Colonic mucosa (tissue), 4 donors: ENCODE measurements at regions not wholly inside any gene's neighbourhood (a gene's known extent, or its start where the extent isn't known, plus 50 kb on each side); places are given as distances from the start of the nearest gene placed in this dataset.
"Not testable (repeated sequence)": the region's sequence is repeated elsewhere in the genome, so short reads cannot be mapped to it uniquely, and the experiment has no call there.

Experiments
- DNase-seq: peaks from one replicate; pipeline ENCODE4 v3.0.0-alpha.2; 2020
- H3K27ac ChIP-seq: fragments of 200-600 bp; one replicate; pipeline ENCODE4 v1.8.0; 2021
- H3K27me3 ChIP-seq: fragments of 200-600 bp; one replicate; pipeline ENCODE4 v1.8.0; 2021
- H3K36me3 ChIP-seq: fragments of 200-600 bp; one replicate; pipeline ENCODE4 v1.8.0; 2021
- H3K4me1 ChIP-seq: fragments of 200-600 bp; one replicate; pipeline ENCODE4 v1.8.0; 2021; ENCODE audit warnings: mild to moderate bottlenecking
- H3K4me3 ChIP-seq: fragments of 200-600 bp; one replicate; pipeline ENCODE4 v1.8.0; 2021
- H3K9ac ChIP-seq, 2 donors: one replicate each; pipeline ENCODE4 v1.7.0; 2013; ENCODE audit warnings: control low read depth in 2 of 2, low read depth in 2 of 2, low read length in 2 of 2
- H3K9me3 ChIP-seq: fragments of 200-600 bp; one replicate; pipeline ENCODE4 v1.8.0; 2021
- intact Hi-C: fragments of 100-400 bp; cut with DNase I; formaldehyde crosslinking; loops from one replicate; pipeline ENCODE4 v1.14.1; 2022
- TF ChIP-seq, protein P1 (sequence below): fragments of 200-600 bp; IDR thresholded peaks from one replicate; pipeline ENCODE4 v1.8.0; 2022; ENCODE audit warnings: antibody characterized with exemption, mild to moderate bottlenecking
- donor health status: healthy.
- donor health status: DM: no; HTN: no; CAD: no.
- donor health status: DM: no; HTN: no; CAD: no.

DNA sequence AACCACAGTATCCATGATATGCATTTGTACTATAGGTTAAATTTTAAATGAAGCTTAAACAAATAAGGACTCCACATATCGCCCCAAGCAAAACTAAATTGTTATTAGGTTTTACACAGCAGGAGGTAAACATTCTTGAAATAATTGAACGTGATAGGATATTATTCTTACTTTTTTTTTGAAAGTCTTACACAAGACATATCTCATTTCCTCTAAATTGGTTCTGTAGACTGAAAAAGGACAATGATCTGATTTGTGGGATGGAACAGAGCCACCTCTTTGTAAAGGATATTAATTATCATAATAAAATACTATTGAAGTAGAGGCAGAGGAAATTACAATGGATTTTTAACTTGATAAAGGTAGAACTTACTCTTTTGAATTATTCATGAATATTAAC is 155.1 kb upstream of the SEMA3D start:
- TF ChIP-seq, protein P1, sequence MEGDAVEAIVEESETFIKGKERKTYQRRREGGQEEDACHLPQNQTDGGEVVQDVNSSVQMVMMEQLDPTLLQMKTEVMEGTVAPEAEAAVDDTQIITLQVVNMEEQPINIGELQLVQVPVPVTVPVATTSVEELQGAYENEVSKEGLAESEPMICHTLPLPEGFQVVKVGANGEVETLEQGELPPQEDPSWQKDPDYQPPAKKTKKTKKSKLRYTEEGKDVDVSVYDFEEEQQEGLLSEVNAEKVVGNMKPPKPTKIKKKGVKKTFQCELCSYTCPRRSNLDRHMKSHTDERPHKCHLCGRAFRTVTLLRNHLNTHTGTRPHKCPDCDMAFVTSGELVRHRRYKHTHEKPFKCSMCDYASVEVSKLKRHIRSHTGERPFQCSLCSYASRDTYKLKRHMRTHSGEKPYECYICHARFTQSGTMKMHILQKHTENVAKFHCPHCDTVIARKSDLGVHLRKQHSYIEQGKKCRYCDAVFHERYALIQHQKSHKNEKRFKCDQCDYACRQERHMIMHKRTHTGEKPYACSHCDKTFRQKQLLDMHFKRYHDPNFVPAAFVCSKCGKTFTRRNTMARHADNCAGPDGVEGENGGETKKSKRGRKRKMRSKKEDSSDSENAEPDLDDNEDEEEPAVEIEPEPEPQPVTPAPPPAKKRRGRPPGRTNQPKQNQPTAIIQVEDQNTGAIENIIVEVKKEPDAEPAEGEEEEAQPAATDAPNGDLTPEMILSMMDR, result no peak
- intact Hi-C loops, result no loop called here
- Histone ChIP-seq H3K36me3 (no peaks in the 10 kb centered on the region), H3K4me1 (no peaks in the 10 kb centered on the region), H3K27me3 (no peaks in the 10 kb centered on the region), H3K27ac (no peak overlapping the region), H3K9me3 (no peaks in the 10 kb centered on the region), H3K9ac (no peak overlapping the region), H3K4me3 (no peak overlapping the region)
- no peak for DNase-seq

DNA sequence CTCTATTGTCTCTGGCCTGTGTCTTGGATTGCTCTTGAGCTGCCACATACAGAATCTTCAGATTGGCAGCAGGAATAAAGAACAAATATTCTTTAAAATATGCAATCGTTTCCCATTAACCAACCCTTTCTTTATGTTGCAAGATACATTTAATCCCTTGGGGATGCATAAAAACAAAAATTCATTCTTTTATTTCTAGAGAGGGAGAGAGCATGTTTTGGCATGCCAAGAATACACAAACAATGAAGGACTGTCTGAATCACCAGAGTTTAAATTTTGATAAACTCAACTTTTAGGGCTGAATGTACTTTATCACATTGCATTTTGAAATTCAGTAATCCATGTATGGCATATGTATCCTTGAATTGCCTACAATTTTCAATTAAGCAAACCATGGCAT is 154.3 kb upstream of the SEMA3D start:
- H3K9me3 ChIP-seq, result no peaks in the 10 kb centered on the region
- H3K36me3 ChIP-seq, result no peaks in the 10 kb centered on the region
- TF ChIP-seq, protein P1, result no peak
- H3K27me3 ChIP-seq, result no peaks in the 10 kb centered on the region
- DNase-seq, result no peak
- H3K27ac ChIP-seq, result no peak overlapping the region
- no peaks in the 10 kb centered on the region for H3K4me1 ChIP-seq
- no peak overlapping the region for H3K4me3 ChIP-seq
- H3K9ac ChIP-seq, result no peak overlapping the region
- intact Hi-C loops, result no loop called here

GRCh38 chr7:85336086-85336485 is 149.2 kb upstream of the SEMA3D start:
- no peaks in the 10 kb centered on the region for H3K9me3 ChIP-seq
- H3K27me3 ChIP-seq, result no peaks in the 10 kb centered on the region
- no peak for DNase-seq
- H3K9ac ChIP-seq, result no peak overlapping the region
- intact Hi-C loops, result no loop called here
- no peak overlapping the region for H3K4me3 ChIP-seq
- no peaks in the 10 kb centered on the region for H3K36me3 ChIP-seq
- no peaks in the 10 kb centered on the region for H3K4me1 ChIP-seq
- H3K27ac ChIP-seq, result no peak overlapping the region
- TF ChIP-seq, protein P1, result no peak

DNA sequence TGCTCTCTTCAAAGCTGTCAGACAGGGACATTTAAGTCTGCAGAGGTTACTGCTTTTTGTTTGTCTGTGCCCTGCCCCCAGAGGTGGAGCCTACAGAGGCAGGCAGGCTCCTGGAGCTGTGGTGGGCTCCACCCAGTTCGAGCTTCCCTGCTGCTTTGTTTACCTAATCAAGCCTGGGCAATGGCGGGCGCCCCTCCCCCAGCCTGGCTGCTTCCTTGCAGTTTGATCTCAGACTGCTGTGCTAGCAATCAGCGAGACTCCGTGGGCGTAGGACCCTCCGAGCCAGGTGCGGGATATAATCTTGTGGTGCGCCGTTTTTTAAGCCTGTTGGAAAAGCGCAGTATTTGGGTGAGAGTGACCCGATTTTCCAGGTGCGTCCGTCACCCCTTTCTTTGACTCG is 148.3 kb upstream of the SEMA3D start:
- H3K4me1 ChIP-seq, intact Hi-C loops, H3K9ac ChIP-seq, H3K27ac ChIP-seq, H3K4me3 ChIP-seq, DNase-seq, H3K9me3 ChIP-seq, H3K27me3 ChIP-seq, H3K36me3 ChIP-seq: not testable (repeated sequence)

DNA sequence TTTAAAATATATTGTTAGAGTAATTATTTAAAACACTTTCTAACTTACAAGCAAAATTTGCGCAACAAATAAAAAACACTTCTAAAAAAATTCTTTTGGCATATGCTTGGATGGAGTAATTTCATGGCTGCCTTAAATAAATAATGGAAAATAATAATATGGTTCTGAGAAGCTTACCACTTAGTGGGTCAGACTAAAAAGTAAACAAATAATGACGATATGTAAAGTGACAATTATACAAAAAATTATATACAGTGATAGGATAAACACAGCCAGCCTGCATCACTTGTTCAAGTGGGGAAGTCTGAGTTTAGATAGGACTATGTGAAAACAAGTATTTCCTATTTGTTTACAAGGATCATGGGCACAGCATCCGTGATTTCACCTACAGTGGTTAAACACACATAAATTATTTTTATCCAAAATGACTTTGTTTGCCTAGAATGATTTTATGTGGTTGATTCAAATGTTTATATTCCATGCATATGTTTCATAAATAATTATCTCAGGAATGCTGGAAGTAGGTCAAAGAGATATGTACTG is 141.7 kb upstream of the SEMA3D start:
- Histone ChIP-seq H3K9ac (no peak overlapping the region), H3K36me3 (no peaks in the 10 kb centered on the region), H3K27ac (no peak overlapping the region), H3K4me1 (no peaks in the 10 kb centered on the region), H3K9me3 (no peaks in the 10 kb centered on the region), H3K4me3 (no peak overlapping the region), H3K27me3 (no peaks in the 10 kb centered on the region)
- TF ChIP-seq, protein P1, result no peak
- intact Hi-C loops, result no loop called here
- no peak for DNase-seq

DNA sequence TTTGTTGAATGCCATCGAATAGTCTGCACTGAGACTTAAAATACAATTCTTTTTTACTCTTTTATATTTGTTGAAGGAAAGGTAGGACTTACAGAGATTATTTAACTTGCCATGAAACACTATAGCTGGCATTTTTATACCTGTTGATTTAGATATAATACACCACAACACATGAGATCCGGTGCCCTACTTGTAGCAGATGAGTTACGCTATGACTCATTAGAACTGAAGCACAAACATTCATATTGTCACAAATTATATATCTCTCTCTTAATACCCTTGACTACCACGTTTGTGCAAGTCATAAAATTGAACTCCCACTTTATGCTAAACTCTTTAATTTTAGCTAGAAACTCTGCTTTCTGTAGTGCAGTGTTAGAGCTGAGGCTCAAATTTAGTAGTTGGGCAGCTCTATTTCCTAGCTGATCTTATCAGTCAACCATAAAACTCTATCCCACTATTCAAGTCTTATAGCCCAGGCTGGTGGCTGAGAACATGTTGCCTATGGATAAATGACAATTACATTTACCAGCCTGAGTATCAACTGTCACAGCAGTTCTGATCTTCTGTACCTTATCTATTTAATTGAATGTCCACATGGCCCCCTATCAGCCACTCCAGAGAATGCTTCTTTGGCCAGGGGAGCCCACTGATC is 137.4 kb upstream of the SEMA3D start:
- no peak overlapping the region for H3K4me3 ChIP-seq

More for the DNA sequence above, 137.4 kb upstream of the SEMA3D start:
- TF ChIP-seq, protein P1, result no peak
- Histone ChIP-seq H3K36me3 (no peaks in the 10 kb centered on the region), H3K4me1 (no peaks in the 10 kb centered on the region), H3K9ac (no peak overlapping the region), H3K9me3 (no peaks in the 10 kb centered on the region), H3K27ac (no peak overlapping the region), H3K27me3 (no peaks in the 10 kb centered on the region)
- intact Hi-C loops, result no loop called here
- no peak for DNase-seq
